DMS153 (cell line): ENCODE measurements at regions not wholly inside any gene's neighbourhood (a gene's known extent, or its start where the extent isn't known, plus 50 kb on each side); places are given as distances from the start of the nearest gene placed in this dataset.

Source experiments
- DNase-seq: peaks from one replicate; lab custom pipeline; 2025; lab: John Stamatoyannopoulos, UW

- no peak for DNase-seq
Observed at GRCh38 chr2:16409849-16410248, 255.8 kb downstream of the CYRIA start.

GRCh38 chr2:16409006-16409390 is 256.6 kb downstream of the CYRIA start:
- no peak for DNase-seq

GRCh38 chr2:16408331-16409005 is 257.2 kb downstream of the CYRIA start:
- DNase-seq, result no peak

GRCh38 chr2:16407358-16407757 is 258.3 kb downstream of the CYRIA start:
- DNase-seq, result no peak

- DNase-seq, result no peak
Observed at GRCh38 chr2:16406496-16407289, 258.9 kb downstream of the CYRIA start.

- no peak for DNase-seq
Observed at GRCh38 chr2:16405551-16405950, 260.1 kb downstream of the CYRIA start.

- DNase-seq, result no peak
Observed at GRCh38 chr2:16404551-16405300, 260.9 kb downstream of the CYRIA start.

GRCh38 chr2:16404146-16404545 is 261.5 kb downstream of the CYRIA start:
- no peak for DNase-seq

GRCh38 chr2:16402891-16403290 is 262.7 kb downstream of the CYRIA start:
- DNase-seq, result no peak

GRCh38 chr2:16401761-16402300 is 263.8 kb downstream of the CYRIA start:
- DNase-seq, result no peak

GRCh38 chr2:16400127-16400623 is 265.5 kb downstream of the CYRIA start:
- DNase-seq, result no peak

GRCh38 chr2:16398486-16399043 is 267.1 kb downstream of the CYRIA start:
- DNase-seq, result no peak

- DNase-seq, result no peak
Observed at GRCh38 chr2:16397681-16398475, 267.8 kb downstream of the CYRIA start.

- DNase-seq, result no peak
Observed at GRCh38 chr2:16396986-16397385, 268.6 kb downstream of the CYRIA start.

- DNase-seq, result no peak
Observed at GRCh38 chr2:16396171-16396570, 269.5 kb downstream of the CYRIA start.

GRCh38 chr2:16395601-16396000 is 270.0 kb downstream of the CYRIA start:
- DNase-seq, result no peak

GRCh38 chr2:16394986-16395550 is 270.6 kb downstream of the CYRIA start:
- DNase-seq, result no peak

GRCh38 chr2:16394072-16394985 is 271.3 kb downstream of the CYRIA start:
- DNase-seq, result no peak

GRCh38 chr2:16393500-16394071 is 272.0 kb downstream of the CYRIA start:
- no peak for DNase-seq
